ENCODE measurements at regions not wholly inside any gene's neighbourhood (a gene's known extent, or its start where the extent isn't known, plus 50 kb on each side); places are given as distances from the start of the nearest gene placed in this dataset.

GRCh38 chr9:3597792-3598191, 72.0 kb upstream of the RFX3 start:
- no peak for TF ChIP-seq PAX5 (IDR thresholded peaks at IDR 0.05; ENCODE audit: insufficient read depth, low read length, severe bottlenecking)
- TF ChIP-seq POLR2A (IDR thresholded peaks at IDR 0.05; ENCODE audit: low read depth, low read length) = no peak
- no peak for TF ChIP-seq POLR2AphosphoS5 (IDR thresholded peaks at IDR 0.05; ENCODE audit: low read depth, low read length)

Measured in GM12891 (cell line).